Gastrocnemius medialis (tissue), 4 donors: ENCODE measurements at regions not wholly inside any gene's neighbourhood (a gene's known extent, or its start where the extent isn't known, plus 50 kb on each side); places are given as distances from the start of the nearest gene placed in this dataset.

Source experiments
- ATAC-seq, 2 donors: fragments of 150-250 bp; one replicate each; pipeline ENCODE4 v1.9.1; 2016
- DNase-seq, 2 donors: peaks; one replicate each; pipeline ENCODE4 v3.0.0-alpha.2; 2019
- H3K27ac ChIP-seq, 4 donors: fragments of 200-600 bp; sonication (generic); 1 replicate in 1 of 4; 2 replicates in 3 of 4; pipeline ENCODE4 v1.5.1; 2016 to 2018; ENCODE audit warnings: mild to moderate bottlenecking in 2 of 4, moderate library complexity in 1 of 4
- H3K27me3 ChIP-seq, 3 donors: fragments of 200-600 bp; sonication (generic) in 2 of 3; 1 replicate in 1 of 3; 2 replicates in 2 of 3; pipeline versions ENCODE4 v1.5.1 to v1.6.0; 2016 to 2019; ENCODE audit warnings: mild to moderate bottlenecking in 1 of 3, moderate library complexity in 1 of 3
- H3K36me3 ChIP-seq, 2 donors: fragments of 200-600 bp; sonication (generic) in 1 of 2; one replicate each; pipeline ENCODE4 v1.5.1; 2017 to 2018
- H3K4me1 ChIP-seq, 2 donors: fragments of 200-600 bp; sonication (generic) in 1 of 2; one replicate each; pipeline ENCODE4 v1.5.1; 2016 to 2017; ENCODE audit warnings: mild to moderate bottlenecking in 2 of 2
- H3K4me3 ChIP-seq, 4 donors: fragments of 200-600 bp; sonication (generic) in 3 of 4; 1 replicate in 1 of 4; 2 replicates in 3 of 4; pipeline ENCODE4 v1.5.1; 2016 to 2019; ENCODE audit warnings: mild to moderate bottlenecking in 2 of 4
- H3K9me3 ChIP-seq, 3 donors: fragments of 200-600 bp; sonication (generic) in 2 of 3; 1 replicate in 1 of 3; 2 replicates in 2 of 3; pipeline ENCODE4 v1.5.1; 2016 to 2019
- POLR2A ChIP-seq, 2 donors: fragments of 450-650 bp; IDR thresholded peaks; one replicate each; pipeline ENCODE4 v1.6.1; 2017; ENCODE audit warnings: antibody characterized with exemption in 2 of 2, mild to moderate bottlenecking in 2 of 2, moderate library complexity in 2 of 2
- in situ Hi-C, 4 donors: fragments of 200-750 bp; cut with MboI; loops; one replicate each; pipeline versions ENCODE4 v1.15.0 to v1.8.0; 2017; ENCODE audit warnings: low sequenced_read_pairs in 4 of 4
- intact Hi-C: fragments of 100-400 bp; cut with DNase I; formaldehyde crosslinking; loops from one replicate; pipeline ENCODE4 v1.15.1; 2023; ENCODE audit warnings: low total_unique reads
- TF ChIP-seq, protein P1 (sequence below), 5 experiments: fragments of 450-650 bp in 3 of 5; fragments of 200-600 bp in 2 of 5; sonication (generic) in 2 of 5; IDR thresholded peaks in 4 of 5; conservative IDR thresholded peaks in 1 of 5; 1 replicate in 4 of 5; 2 replicates in 1 of 5; pipeline ENCODE4 v1.5.1; 2016 to 2019; ENCODE audit warnings: antibody characterized with exemption in 5 of 5, mild to moderate bottlenecking in 3 of 5, moderate library complexity in 3 of 5

DNA sequence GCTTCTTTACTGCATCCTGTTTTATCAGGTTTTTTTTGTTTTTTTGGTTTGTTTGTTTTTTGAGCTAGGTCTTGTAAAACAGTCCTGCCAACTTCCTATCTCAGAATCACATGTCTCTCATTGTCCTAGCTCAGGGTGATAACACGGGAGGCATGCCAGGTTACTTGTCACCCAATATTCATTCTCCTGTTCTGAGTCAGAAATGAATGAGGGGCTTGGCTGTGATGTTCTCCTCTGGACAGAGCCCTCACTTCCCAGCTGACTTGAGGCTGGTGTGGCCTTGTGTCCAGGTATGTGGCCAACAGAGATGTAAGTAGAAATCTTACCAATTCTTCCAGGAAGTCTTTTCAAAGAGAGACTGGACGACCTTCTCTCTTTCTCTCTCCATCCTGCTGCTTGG lies 317.0 kb downstream of the GABRB3 start:
- ATAC-seq: no peak
- Histone ChIP-seq H3K9me3 (no peaks in the 10 kb centered on the region), H3K27me3 (no peaks in the 10 kb centered on the region), H3K4me3 (no peak overlapping the region), H3K36me3 (no peaks in the 10 kb centered on the region), H3K4me1 (no peaks in the 10 kb centered on the region), H3K27ac (no peak overlapping the region)
- in situ Hi-C loops (no loop called here), intact Hi-C loops (no loop called here)
- DNase-seq: no peak
- TF ChIP-seq, protein P1, sequence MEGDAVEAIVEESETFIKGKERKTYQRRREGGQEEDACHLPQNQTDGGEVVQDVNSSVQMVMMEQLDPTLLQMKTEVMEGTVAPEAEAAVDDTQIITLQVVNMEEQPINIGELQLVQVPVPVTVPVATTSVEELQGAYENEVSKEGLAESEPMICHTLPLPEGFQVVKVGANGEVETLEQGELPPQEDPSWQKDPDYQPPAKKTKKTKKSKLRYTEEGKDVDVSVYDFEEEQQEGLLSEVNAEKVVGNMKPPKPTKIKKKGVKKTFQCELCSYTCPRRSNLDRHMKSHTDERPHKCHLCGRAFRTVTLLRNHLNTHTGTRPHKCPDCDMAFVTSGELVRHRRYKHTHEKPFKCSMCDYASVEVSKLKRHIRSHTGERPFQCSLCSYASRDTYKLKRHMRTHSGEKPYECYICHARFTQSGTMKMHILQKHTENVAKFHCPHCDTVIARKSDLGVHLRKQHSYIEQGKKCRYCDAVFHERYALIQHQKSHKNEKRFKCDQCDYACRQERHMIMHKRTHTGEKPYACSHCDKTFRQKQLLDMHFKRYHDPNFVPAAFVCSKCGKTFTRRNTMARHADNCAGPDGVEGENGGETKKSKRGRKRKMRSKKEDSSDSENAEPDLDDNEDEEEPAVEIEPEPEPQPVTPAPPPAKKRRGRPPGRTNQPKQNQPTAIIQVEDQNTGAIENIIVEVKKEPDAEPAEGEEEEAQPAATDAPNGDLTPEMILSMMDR (IDR thresholded peaks at IDR 0.05 in 4 of 5, conservative IDR thresholded peaks at IDR 0.05 in 1 of 5): no peak
- TF ChIP-seq POLR2A (IDR thresholded peaks at IDR 0.05): no peak

- Histone ChIP-seq H3K9me3 (no peaks in the 10 kb centered on the region), H3K27ac (no peak overlapping the region), H3K36me3 (no peaks in the 10 kb centered on the region), H3K4me3 (no peak overlapping the region), H3K27me3 (no peaks in the 10 kb centered on the region), H3K4me1 (no peaks in the 10 kb centered on the region)
- in situ Hi-C loops: no loop called here
- no peak for DNase-seq
- TF ChIP-seq POLR2A (IDR thresholded peaks at IDR 0.05): no peak
- TF ChIP-seq, protein P1 (IDR thresholded peaks at IDR 0.05 in 4 of 5, conservative IDR thresholded peaks at IDR 0.05 in 1 of 5): no peak
- no peak for ATAC-seq
- intact Hi-C loops: no loop called here
Observed at GRCh38 chr15:26453914-26454313, 319.0 kb downstream of the GABRB3 start.

GRCh38 chr15:26451995-26452394 lies 320.9 kb downstream of the GABRB3 start:
- ATAC-seq: no peak
- in situ Hi-C loops: no loop called here
- no peaks in the 10 kb centered on the region for H3K9me3 ChIP-seq

DNA sequence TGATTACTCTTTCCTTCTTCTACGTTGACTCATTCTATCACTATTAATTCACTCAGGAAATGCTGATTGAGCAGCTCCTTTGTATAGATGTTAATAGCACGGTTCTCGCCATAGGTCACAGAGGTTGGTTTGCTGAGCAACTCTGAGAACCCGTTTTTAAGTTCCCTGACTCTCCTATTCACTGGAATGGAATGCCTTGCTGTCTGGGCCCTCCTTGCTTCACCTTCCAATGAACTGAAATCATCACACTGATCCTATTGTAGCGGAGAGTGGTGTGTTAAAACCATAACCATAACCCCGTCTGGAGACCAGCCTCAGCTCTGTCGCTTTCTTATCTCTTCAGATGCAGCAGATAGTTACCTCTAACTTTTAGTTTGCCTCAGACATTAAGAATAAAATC lies 323.6 kb downstream of the GABRB3 start:
- Histone ChIP-seq H3K27me3 (no peaks in the 10 kb centered on the region), H3K9me3 (no peaks in the 10 kb centered on the region), H3K36me3 (no peaks in the 10 kb centered on the region), H3K4me1 (no peaks in the 10 kb centered on the region), H3K27ac (no peak overlapping the region), H3K4me3 (no peak overlapping the region)
- in situ Hi-C loops (no loop called here), intact Hi-C loops (no loop called here)
- DNase-seq: no peak
- no peak for TF ChIP-seq POLR2A (IDR thresholded peaks at IDR 0.05)
- TF ChIP-seq, protein P1 (IDR thresholded peaks at IDR 0.05 in 4 of 5, conservative IDR thresholded peaks at IDR 0.05 in 1 of 5): no peak
- ATAC-seq: no peak

More at GRCh38 chr15:26451995-26452394, 320.9 kb downstream of the GABRB3 start:
- no peaks in the 10 kb centered on the region for H3K4me1 ChIP-seq
- no peak for DNase-seq
- H3K36me3 ChIP-seq: no peaks in the 10 kb centered on the region
- TF ChIP-seq, protein P1 (IDR thresholded peaks at IDR 0.05 in 4 of 5, conservative IDR thresholded peaks at IDR 0.05 in 1 of 5): no peak
- no peak for TF ChIP-seq POLR2A (IDR thresholded peaks at IDR 0.05)
- no peaks in the 10 kb centered on the region for H3K27me3 ChIP-seq
- intact Hi-C loops: no loop called here
- no peak overlapping the region for H3K4me3 ChIP-seq
- H3K27ac ChIP-seq: no peak overlapping the region

DNA sequence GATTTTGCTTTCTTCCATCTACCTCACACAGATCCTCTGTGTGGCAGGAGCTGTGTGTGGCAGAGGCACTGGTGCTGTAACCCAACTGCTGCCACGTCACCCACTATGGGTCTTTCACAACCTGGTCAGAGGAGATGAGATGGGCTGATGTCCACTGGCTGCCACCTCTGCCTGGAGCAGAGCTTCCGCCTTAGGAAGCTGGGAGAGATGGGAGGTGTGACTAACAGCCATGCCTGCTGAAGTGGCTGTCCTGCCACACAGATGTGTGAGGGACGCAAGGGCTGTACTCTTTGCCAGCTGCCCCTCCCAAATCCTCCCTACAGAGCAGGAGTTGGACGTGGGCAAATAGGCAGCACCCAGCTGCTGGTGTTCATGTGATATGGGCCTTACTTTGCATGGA lies 329.5 kb downstream of the GABRB3 start:
- TF ChIP-seq POLR2A (IDR thresholded peaks at IDR 0.05): no peak
- TF ChIP-seq, protein P1 (IDR thresholded peaks at IDR 0.05 in 4 of 5, conservative IDR thresholded peaks at IDR 0.05 in 1 of 5): no peak
- in situ Hi-C loops: no loop called here
- no peaks in the 10 kb centered on the region for H3K4me1 ChIP-seq
- no peaks in the 10 kb centered on the region for H3K27me3 ChIP-seq
- intact Hi-C loops: no loop called here
- DNase-seq (no peak), ATAC-seq (no peak)
- H3K36me3 ChIP-seq: no peaks in the 10 kb centered on the region
- H3K27ac ChIP-seq: no peak overlapping the region
- H3K9me3 ChIP-seq: no peaks in the 10 kb centered on the region
- H3K4me3 ChIP-seq: no peak overlapping the region
